OCI-LY3 (cell line): ENCODE measurements at regions not wholly inside any gene's neighbourhood (a gene's known extent, or its start where the extent isn't known, plus 50 kb on each side); places are given as distances from the start of the nearest gene placed in this dataset.

Experiments used
- EZH2phosphoT487 ChIP-seq: fragments of 200-600 bp; shearing (Covaris generic); IDR thresholded peaks from 2 replicates; pipeline ENCODE4 v1.6.1; 2018; ENCODE audit warnings: antibody characterized with exemption, mixed run types, low read depth
- TF ChIP-seq, protein P1 (sequence below): fragments of 200-600, 300-600 bp; sonication (generic); IDR thresholded peaks from 2 replicates; pipeline ENCODE4 v1.5.1; 2014; ENCODE audit warnings: antibody characterized with exemption, low read length, low read depth

DNA sequence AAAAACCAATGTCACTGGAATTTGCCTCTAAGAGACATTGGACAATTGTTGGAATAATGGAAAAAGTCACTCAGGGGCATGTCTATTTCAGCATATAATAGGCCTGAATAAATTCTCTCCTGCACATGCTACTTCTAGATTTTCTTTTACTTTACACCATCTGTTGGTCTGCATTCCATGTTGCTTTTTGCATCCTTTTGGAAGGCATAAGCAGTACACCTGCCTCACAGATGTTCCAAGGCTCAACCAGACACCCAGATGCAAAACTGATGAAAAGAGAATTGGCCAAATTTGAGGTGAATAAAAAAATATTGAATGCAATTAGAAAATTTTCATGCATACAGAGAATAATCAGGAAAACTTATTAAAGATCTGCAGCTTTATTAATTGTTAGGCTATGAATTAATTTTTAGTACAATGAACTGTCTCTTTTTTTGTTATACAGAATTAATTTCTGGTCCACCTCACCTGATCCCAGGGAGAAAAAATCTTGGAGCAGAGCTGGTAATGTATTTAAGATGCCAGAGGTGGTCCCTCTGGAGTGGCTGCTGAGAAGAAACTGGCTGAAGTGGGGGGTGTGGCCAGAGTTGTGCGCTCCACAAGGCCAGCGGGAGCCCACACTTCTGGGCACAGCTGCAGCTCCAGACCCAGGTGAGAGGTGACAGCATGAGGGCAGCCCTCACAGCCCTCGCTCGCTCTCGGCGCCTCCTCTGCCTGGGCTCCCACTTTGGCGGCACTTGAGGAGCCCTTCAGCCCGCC lies 778.6 kb downstream of the CDH11 start:
- TF ChIP-seq, protein P1, sequence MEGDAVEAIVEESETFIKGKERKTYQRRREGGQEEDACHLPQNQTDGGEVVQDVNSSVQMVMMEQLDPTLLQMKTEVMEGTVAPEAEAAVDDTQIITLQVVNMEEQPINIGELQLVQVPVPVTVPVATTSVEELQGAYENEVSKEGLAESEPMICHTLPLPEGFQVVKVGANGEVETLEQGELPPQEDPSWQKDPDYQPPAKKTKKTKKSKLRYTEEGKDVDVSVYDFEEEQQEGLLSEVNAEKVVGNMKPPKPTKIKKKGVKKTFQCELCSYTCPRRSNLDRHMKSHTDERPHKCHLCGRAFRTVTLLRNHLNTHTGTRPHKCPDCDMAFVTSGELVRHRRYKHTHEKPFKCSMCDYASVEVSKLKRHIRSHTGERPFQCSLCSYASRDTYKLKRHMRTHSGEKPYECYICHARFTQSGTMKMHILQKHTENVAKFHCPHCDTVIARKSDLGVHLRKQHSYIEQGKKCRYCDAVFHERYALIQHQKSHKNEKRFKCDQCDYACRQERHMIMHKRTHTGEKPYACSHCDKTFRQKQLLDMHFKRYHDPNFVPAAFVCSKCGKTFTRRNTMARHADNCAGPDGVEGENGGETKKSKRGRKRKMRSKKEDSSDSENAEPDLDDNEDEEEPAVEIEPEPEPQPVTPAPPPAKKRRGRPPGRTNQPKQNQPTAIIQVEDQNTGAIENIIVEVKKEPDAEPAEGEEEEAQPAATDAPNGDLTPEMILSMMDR, result no peak
- no peak for TF ChIP-seq EZH2phosphoT487
